H1 (cell line): ENCODE measurements at regions not wholly inside any gene's neighbourhood (a gene's known extent, or its start where the extent isn't known, plus 50 kb on each side); places are given as distances from the start of the nearest gene placed in this dataset.

Experiments
- CTCF ChIA-PET: fragments of 300-600 bp; sonication (Branson Sonifier 250); formaldehyde crosslinking; loops from one replicate; lab custom pipeline; 2021; ENCODE audit not compliant: partially characterized antibody; lab: Charles Lee
- POLR2A ChIA-PET: fragments of 300-600 bp; sonication (Branson Sonifier 250); formaldehyde crosslinking; loops from one replicate; lab custom pipeline; 2021; ENCODE audit warnings: inconsistent platforms; ENCODE audit not compliant: partially characterized antibody; lab: Charles Lee
- DNase-seq, 2 experiments: peaks; one replicate each; pipeline versions ENCODE4 v3.0.0 to v3.0.0-alpha.2; 2010 to 2022; ENCODE audit warnings: low spot score in 2 of 2, low read depth in 1 of 2, mixed read lengths in 1 of 2
- FAIRE-seq: peaks from 2 replicates; lab custom pipeline; 2011; peaks lifted over from hg19 to GRCh38; lab: Jason Lieb, UNC
- H2AFZ ChIP-seq: 2 replicates; pipeline ENCODE4 v1.8.1; 2012; ENCODE audit warnings: low read length, inconsistent platforms
- H2AK5ac ChIP-seq: 2 replicates; pipeline ENCODE4 v1.6.1; 2013; ENCODE audit warnings: low read depth, low read length
- H2BK120ac ChIP-seq: replicated peaks from 2 replicates; pipeline ENCODE3; 2013; ENCODE audit warnings: low read depth, low read length, inconsistent platforms
- H2BK12ac ChIP-seq: 2 replicates; pipeline ENCODE4 v1.6.1; 2013; ENCODE audit warnings: low read depth, low read length
- H2BK15ac ChIP-seq: 2 replicates; pipeline ENCODE4 v1.6.1; 2013; ENCODE audit warnings: low read length
- H2BK20ac ChIP-seq: 2 replicates; pipeline ENCODE4 v1.6.1; 2013; ENCODE audit warnings: low read length
- H2BK5ac ChIP-seq: 2 replicates; pipeline ENCODE4 v1.6.1; 2013; ENCODE audit warnings: low read depth, low read length
- H3K14ac ChIP-seq: 2 replicates; pipeline ENCODE4 v1.6.1; 2013; ENCODE audit warnings: inconsistent platforms; ENCODE audit not compliant: insufficient read length
- H3K18ac ChIP-seq: 2 replicates; pipeline ENCODE4 v1.6.1; 2013; ENCODE audit warnings: low read length; ENCODE audit errors: extremely low read depth
- H3K23ac ChIP-seq: 2 replicates; pipeline ENCODE4 v1.6.1; 2013; ENCODE audit warnings: inconsistent platforms; ENCODE audit not compliant: insufficient read length
- H3K23me2 ChIP-seq: 2 replicates; pipeline ENCODE4 v1.6.1; 2013; ENCODE audit warnings: low read depth, low read length
- H3K27ac ChIP-seq: 2 replicates; pipeline ENCODE4 v1.6.1; 2011; ENCODE audit warnings: low read depth, low read length, inconsistent platforms
- H3K27me3 ChIP-seq, 4 experiments: replicated peaks in 1 of 4; 1 replicate in 1 of 4; 2 replicates in 3 of 4; pipeline versions ENCODE4 v1.6.1 to v1.8.1; 2011 to 2013; ENCODE audit warnings: low read length in 3 of 4, mild to moderate bottlenecking in 3 of 4, inconsistent platforms in 2 of 4, mixed read lengths in 2 of 4, moderate library complexity in 1 of 4; ENCODE audit not compliant: control insufficient read depth in 3 of 4, insufficient read depth in 3 of 4; ENCODE audit errors: extremely low read depth in 1 of 4
- H3K36me3 ChIP-seq, 4 experiments: 2 replicates each; pipeline versions ENCODE4 v1.6.1 to v1.8.1; 2011 to 2013; ENCODE audit warnings: mild to moderate bottlenecking in 4 of 4, low read length in 3 of 4, moderate library complexity in 2 of 4, control low read depth in 1 of 4, inconsistent platforms in 1 of 4; ENCODE audit not compliant: insufficient read depth in 4 of 4, control insufficient read depth in 2 of 4
- H3K4ac ChIP-seq: replicated peaks from 2 replicates; pipeline ENCODE3; 2013; ENCODE audit warnings: low read length, low read depth, mixed read lengths, inconsistent platforms; ENCODE audit not compliant: insufficient read length
- H3K4me1 ChIP-seq, 4 experiments: replicated peaks in 1 of 4; 1 replicate in 1 of 4; 2 replicates in 3 of 4; pipeline versions ENCODE4 v1.6.1 to v1.8.1; 2011 to 2013; ENCODE audit warnings: low read length in 3 of 4, inconsistent platforms in 2 of 4, mixed read lengths in 1 of 4; ENCODE audit not compliant: insufficient read depth in 4 of 4, control insufficient read depth in 3 of 4
- H3K4me2 ChIP-seq, 2 experiments: 2 replicates each; pipeline versions ENCODE4 v1.6.1 to v1.8.1; 2011 to 2013; ENCODE audit warnings: low read depth in 2 of 2, low read length in 2 of 2, control low read depth in 1 of 2, inconsistent platforms in 1 of 2, mild to moderate bottlenecking in 1 of 2; ENCODE audit not compliant: insufficient read depth in 1 of 2
- H3K4me3 ChIP-seq, 4 experiments: fragments of 200-600, 300-600 bp in 1 of 4; sonication (generic), shearing (Covaris generic), sonication (Bioruptor Twin) in 1 of 4; 2 replicates each; pipeline versions ENCODE4 v1.5.1 to v1.8.1; 2011 to 2016; ENCODE audit warnings: low read length in 4 of 4, low read depth in 3 of 4, control low read depth in 2 of 4, inconsistent platforms in 2 of 4, mild to moderate bottlenecking in 2 of 4, mixed read lengths in 1 of 4, moderate library complexity in 1 of 4; ENCODE audit not compliant: insufficient read depth in 2 of 4; ENCODE audit errors: extremely low read depth in 1 of 4
- H3K56ac ChIP-seq: replicated peaks from 2 replicates; pipeline ENCODE3; 2013; ENCODE audit warnings: low read depth, mild to moderate bottlenecking, mixed read lengths, low read length, inconsistent platforms; ENCODE audit not compliant: insufficient read length
- H3K79me1 ChIP-seq: 2 replicates; pipeline ENCODE4 v1.6.1; 2013; ENCODE audit warnings: low read depth, low read length, control low read depth
- H3K79me2 ChIP-seq, 2 experiments: 2 replicates each; pipeline versions ENCODE4 v1.6.1 to v1.8.1; 2012 to 2013; ENCODE audit warnings: low read length in 2 of 2, mild to moderate bottlenecking in 2 of 2, inconsistent platforms in 1 of 2; ENCODE audit not compliant: insufficient read depth in 2 of 2, control insufficient read depth in 1 of 2
- H3K9ac ChIP-seq, 4 experiments: replicated peaks in 1 of 4; 1 replicate in 1 of 4; 2 replicates in 3 of 4; pipeline versions ENCODE4 v1.6.1 to v1.8.1; 2011 to 2013; ENCODE audit warnings: low read depth in 3 of 4, low read length in 3 of 4, control low read depth in 2 of 4, mild to moderate bottlenecking in 2 of 4, moderate library complexity in 2 of 4, inconsistent platforms in 1 of 4; ENCODE audit errors: extremely low read depth in 1 of 4
- H3K9me3 ChIP-seq, 2 experiments: 2 replicates each; pipeline versions ENCODE4 v1.6.1 to v1.8.1; 2012 to 2013; ENCODE audit warnings: mild to moderate bottlenecking in 2 of 2, moderate library complexity in 2 of 2, control low read depth in 1 of 2, inconsistent platforms in 1 of 2, low read depth in 1 of 2, low read length in 1 of 2, mixed read lengths in 1 of 2; ENCODE audit not compliant: insufficient read depth in 2 of 2
- H4K20me1 ChIP-seq, 2 experiments: replicated peaks in 1 of 2; 2 replicates each; pipeline versions ENCODE3 to v1.8.1; 2011 to 2013; ENCODE audit warnings: inconsistent platforms in 2 of 2, low read length in 2 of 2, mild to moderate bottlenecking in 1 of 2; ENCODE audit not compliant: insufficient read depth in 2 of 2, control insufficient read depth in 1 of 2
- H4K5ac ChIP-seq: 2 replicates; pipeline ENCODE4 v1.6.1; 2013; ENCODE audit warnings: low read length, low read depth, mixed read lengths, inconsistent platforms; ENCODE audit not compliant: insufficient read length
- H4K8ac ChIP-seq: 2 replicates; pipeline ENCODE4 v1.8.0; 2013; ENCODE audit warnings: mild to moderate bottlenecking, moderate library complexity, low read length, inconsistent platforms; ENCODE audit not compliant: insufficient read depth; ENCODE audit errors: extremely low read depth
- H4K91ac ChIP-seq: replicated peaks from 2 replicates; pipeline ENCODE3; 2013; ENCODE audit warnings: low read length, mixed read lengths, inconsistent platforms; ENCODE audit not compliant: insufficient read length
- KDM4A ChIP-seq: IDR thresholded peaks from one replicate; pipeline ENCODE4 v1.7.1; 2012; ENCODE audit warnings: low read depth, mild to moderate bottlenecking, moderate library complexity, low read length, inconsistent platforms; ENCODE audit not compliant: severe bottlenecking
- RAD21 ChIP-seq, 2 experiments: IDR thresholded peaks in 1 of 2; conservative IDR thresholded peaks in 1 of 2; 2 replicates each; pipeline ENCODE4 v1.6.1; 2011; ENCODE audit warnings: low read depth in 2 of 2, low read length in 2 of 2, improper control_type of control experiment in 1 of 2, inconsistent platforms in 1 of 2, mild to moderate bottlenecking in 1 of 2, moderate library complexity in 1 of 2
- SUZ12 ChIP-seq: fragments of 200-600 bp; sonication (generic); IDR thresholded peaks from 2 replicates; pipeline ENCODE4 v1.6.1; 2012; ENCODE audit warnings: mild to moderate bottlenecking, inconsistent platforms, low read length, moderate library complexity, mixed read lengths
- YY1 ChIP-seq: IDR thresholded peaks from 2 replicates; pipeline ENCODE4 v1.6.1; 2011; ENCODE audit warnings: low read depth, mild to moderate bottlenecking, low read length
- TF ChIP-seq, protein P1 (sequence below): IDR thresholded peaks from 2 replicates; pipeline ENCODE4 v1.6.1; 2012; ENCODE audit warnings: inconsistent platforms

DNA sequence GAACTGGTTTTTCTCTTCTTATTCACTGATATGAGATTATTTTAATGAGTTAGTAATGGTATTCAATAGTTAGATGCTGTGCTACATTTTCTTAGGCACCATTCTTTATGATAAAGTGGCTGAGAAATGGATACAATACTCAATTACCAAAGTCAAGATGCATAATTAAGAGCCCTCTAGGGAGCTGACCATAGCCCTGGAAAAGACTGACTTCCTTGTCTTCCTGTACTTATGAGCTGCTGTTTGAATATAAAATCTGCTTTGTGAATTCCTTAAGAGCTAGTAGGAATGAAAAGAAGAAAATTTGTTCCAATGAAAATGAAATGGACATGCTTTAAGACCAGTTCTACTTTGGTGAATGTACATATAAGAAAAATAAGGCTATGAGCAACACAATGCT, 452.3 kb downstream of the KCNA4 start:
- Histone ChIP-seq H2BK15ac (no peak overlapping the region), H4K8ac (no peak overlapping the region), H3K4ac (no peak overlapping the region), H4K91ac (no peak overlapping the region), H3K79me2 (no peaks in the 10 kb centered on the region), H3K56ac (no peak overlapping the region), H4K5ac (no peak overlapping the region), H3K4me1 (no peaks in the 10 kb centered on the region), H3K27ac (no peak overlapping the region), H3K79me1 (no peaks in the 10 kb centered on the region), H3K9me3 (no peaks in the 10 kb centered on the region), H3K23ac (no peak overlapping the region), H3K36me3 (no peaks in the 10 kb centered on the region), H2AK5ac (no peak overlapping the region), H2BK12ac (no peak overlapping the region), H3K23me2 (no peaks in the 10 kb centered on the region), H3K4me3 (no peak overlapping the region), H2BK20ac (no peak overlapping the region), H2AFZ (no peak overlapping the region), H2BK5ac (no peak overlapping the region), H4K20me1 (no peaks in the 10 kb centered on the region), H3K9ac (no peak overlapping the region), H2BK120ac (no peak overlapping the region), H3K14ac (no peak overlapping the region), H3K4me2 (no peak overlapping the region), H3K18ac (no peak overlapping the region), H3K27me3 (no peaks in the 10 kb centered on the region)
- ChIA-PET POLR2A (no interaction called here), CTCF (interaction anchor here (0.6 to 1.1 kb wide), 2 partner anchors 11 to 677 kb away, joined by 3 to 4 read pairs; no protein-coding TSS in a partner anchor)
- DNase-seq (no peak), FAIRE-seq (no peak)
- TF ChIP-seq YY1: no peak
- TF ChIP-seq KDM4A: no peak
- no peak for TF ChIP-seq SUZ12
- TF ChIP-seq, protein P1, sequence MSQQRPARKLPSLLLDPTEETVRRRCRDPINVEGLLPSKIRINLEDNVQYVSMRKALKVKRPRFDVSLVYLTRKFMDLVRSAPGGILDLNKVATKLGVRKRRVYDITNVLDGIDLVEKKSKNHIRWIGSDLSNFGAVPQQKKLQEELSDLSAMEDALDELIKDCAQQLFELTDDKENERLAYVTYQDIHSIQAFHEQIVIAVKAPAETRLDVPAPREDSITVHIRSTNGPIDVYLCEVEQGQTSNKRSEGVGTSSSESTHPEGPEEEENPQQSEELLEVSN: no peak
- TF ChIP-seq RAD21 (IDR thresholded peaks at IDR 0.05 in 1 of 2, conservative IDR thresholded peaks at IDR 0.05 in 1 of 2; ENCODE audit: low read depth in 2 of 2, low read length in 2 of 2): no peak
